MM.1S (cell line): ENCODE measurements at regions not wholly inside any gene's neighbourhood (a gene's known extent, or its start where the extent isn't known, plus 50 kb on each side); places are given as distances from the start of the nearest gene placed in this dataset.

ENCODE experiments used
- DNase-seq: peaks from one replicate; pipeline ENCODE4 v3.0.0-alpha.2; 2015
- H2AFZ ChIP-seq: fragments of 300-600 bp; sonication (generic); 2 replicates; pipeline ENCODE4 v1.6.0; 2016; ENCODE audit warnings: antibody characterized with exemption, low read length
- H3F3A ChIP-seq: fragments of 300-600 bp; sonication (generic); 2 replicates; pipeline ENCODE4 v1.6.1; 2016; ENCODE audit warnings: mild to moderate bottlenecking, antibody characterized with exemption, low read length, moderate library complexity, mixed read lengths; ENCODE audit not compliant: insufficient read depth
- H3K27ac ChIP-seq: fragments of 300-600 bp; sonication (generic); 2 replicates; pipeline ENCODE4 v1.5.1; 2016; ENCODE audit warnings: mild to moderate bottlenecking, low read length
- H3K27me3 ChIP-seq: fragments of 300-600 bp; sonication (generic); replicated peaks from 2 replicates; pipeline ENCODE4 v1.6.0; 2016; ENCODE audit warnings: low read length; ENCODE audit not compliant: insufficient read depth
- H3K36me3 ChIP-seq: fragments of 300-600 bp; sonication (generic); replicated peaks from 2 replicates; pipeline ENCODE4 v1.6.1; 2016; ENCODE audit warnings: mild to moderate bottlenecking, low read length, mixed read lengths; ENCODE audit not compliant: insufficient read depth
- H3K4me1 ChIP-seq: fragments of 300-600 bp; sonication (generic); 2 replicates; pipeline ENCODE4 v1.6.1; 2016; ENCODE audit warnings: low read length, mixed read lengths
- H3K4me2 ChIP-seq: fragments of 300-600 bp; sonication (generic); 2 replicates; pipeline ENCODE4 v1.6.0; 2016; ENCODE audit warnings: low read depth, low read length
- H3K4me3 ChIP-seq: fragments of 300-600 bp; sonication (generic); 2 replicates; pipeline ENCODE4 v1.5.1; 2016; ENCODE audit warnings: low read length, mixed read lengths
- H3K79me2 ChIP-seq: fragments of 300-600 bp; sonication (generic); 2 replicates; pipeline ENCODE4 v1.6.1; 2016; ENCODE audit warnings: mixed run types, low read length, mixed read lengths
- H3K9ac ChIP-seq: fragments of 300-600 bp; sonication (generic); 2 replicates; pipeline ENCODE4 v1.6.1; 2016; ENCODE audit warnings: low read length, mixed read lengths
- H3K9me2 ChIP-seq: fragments of 300-600 bp; sonication (generic); replicated peaks from 2 replicates; pipeline ENCODE4 v1.6.1; 2016; ENCODE audit warnings: mild to moderate bottlenecking, low read length, mixed read lengths; ENCODE audit not compliant: insufficient read depth
- H3K9me3 ChIP-seq: fragments of 300-600 bp; sonication (generic); replicated peaks from 2 replicates; pipeline ENCODE4 v1.6.1; 2016; ENCODE audit warnings: mild to moderate bottlenecking, low read length, mixed read lengths; ENCODE audit not compliant: insufficient read depth
- H4K20me1 ChIP-seq: fragments of 300-600 bp; sonication (generic); 2 replicates; pipeline ENCODE4 v1.6.1; 2016; ENCODE audit warnings: mild to moderate bottlenecking, low read length, moderate library complexity, mixed read lengths; ENCODE audit not compliant: insufficient read depth
- EZH2 ChIP-seq: fragments of 300-600 bp; sonication (generic); optimal IDR thresholded peaks from 2 replicates; pipeline ENCODE3; 2017; ENCODE audit warnings: low read depth, mild to moderate bottlenecking, antibody characterized with exemption, low read length, mixed read lengths
- EZH2phosphoT487 ChIP-seq: fragments of 300-600 bp; sonication (generic); IDR thresholded peaks from 2 replicates; pipeline ENCODE4 v1.6.1; 2018; ENCODE audit warnings: antibody characterized with exemption, low read length
- TF ChIP-seq, protein P1 (sequence below): fragments of 300-600 bp; sonication (generic); IDR thresholded peaks from 2 replicates; pipeline ENCODE4 v1.5.1; 2016; ENCODE audit warnings: antibody characterized with exemption, low read length, mixed read lengths

DNA sequence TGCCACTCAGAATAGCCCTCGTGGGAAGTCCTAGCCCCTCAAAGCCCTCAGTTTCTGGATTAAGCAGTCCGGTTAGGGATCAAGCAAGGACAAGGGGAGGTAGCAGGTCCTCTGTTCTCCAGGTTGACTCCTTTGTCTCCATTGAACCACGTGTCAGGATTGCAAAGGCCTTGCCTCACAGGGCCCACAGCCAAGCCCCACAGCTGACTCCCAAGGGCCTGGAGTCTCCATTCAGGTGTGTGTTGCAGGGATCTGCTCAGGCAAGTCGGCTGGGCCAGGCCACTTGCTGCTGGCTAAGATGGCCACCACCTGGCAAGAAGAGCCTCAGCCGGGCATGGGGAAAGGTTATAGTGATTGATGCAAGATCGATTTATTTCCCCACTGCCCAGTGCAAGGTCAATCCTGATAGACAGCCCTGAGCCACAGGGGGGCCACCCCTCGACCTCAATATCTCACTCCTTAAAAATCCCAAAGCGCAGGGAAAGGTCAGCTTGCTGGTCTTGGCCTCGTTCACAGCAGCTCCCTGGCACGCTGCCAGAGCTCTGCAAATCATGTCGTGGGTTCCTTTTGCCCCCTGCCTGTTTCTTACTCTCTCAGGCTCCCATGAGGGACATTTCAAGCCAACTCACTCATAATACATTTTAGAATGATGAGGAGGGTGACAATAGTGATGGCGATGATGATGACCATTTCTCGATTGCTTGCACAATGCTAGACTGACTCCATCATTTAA, 75.9 kb downstream of the EDN3 start:
- no peak for DNase-seq
- no peak overlapping the region for H3K4me3 ChIP-seq
- TF ChIP-seq EZH2phosphoT487 (no peak), EZH2 (no peak)
- TF ChIP-seq, protein P1, sequence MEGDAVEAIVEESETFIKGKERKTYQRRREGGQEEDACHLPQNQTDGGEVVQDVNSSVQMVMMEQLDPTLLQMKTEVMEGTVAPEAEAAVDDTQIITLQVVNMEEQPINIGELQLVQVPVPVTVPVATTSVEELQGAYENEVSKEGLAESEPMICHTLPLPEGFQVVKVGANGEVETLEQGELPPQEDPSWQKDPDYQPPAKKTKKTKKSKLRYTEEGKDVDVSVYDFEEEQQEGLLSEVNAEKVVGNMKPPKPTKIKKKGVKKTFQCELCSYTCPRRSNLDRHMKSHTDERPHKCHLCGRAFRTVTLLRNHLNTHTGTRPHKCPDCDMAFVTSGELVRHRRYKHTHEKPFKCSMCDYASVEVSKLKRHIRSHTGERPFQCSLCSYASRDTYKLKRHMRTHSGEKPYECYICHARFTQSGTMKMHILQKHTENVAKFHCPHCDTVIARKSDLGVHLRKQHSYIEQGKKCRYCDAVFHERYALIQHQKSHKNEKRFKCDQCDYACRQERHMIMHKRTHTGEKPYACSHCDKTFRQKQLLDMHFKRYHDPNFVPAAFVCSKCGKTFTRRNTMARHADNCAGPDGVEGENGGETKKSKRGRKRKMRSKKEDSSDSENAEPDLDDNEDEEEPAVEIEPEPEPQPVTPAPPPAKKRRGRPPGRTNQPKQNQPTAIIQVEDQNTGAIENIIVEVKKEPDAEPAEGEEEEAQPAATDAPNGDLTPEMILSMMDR: no peak
- no peak overlapping the region for H3K4me2 ChIP-seq
- H2AFZ ChIP-seq: no peak overlapping the region
- H3F3A ChIP-seq: no peaks in the 10 kb centered on the region
- no peaks in the 10 kb centered on the region for H3K4me1 ChIP-seq
- H3K36me3 ChIP-seq: no peaks in the 10 kb centered on the region
- no peaks in the 10 kb centered on the region for H4K20me1 ChIP-seq
- H3K79me2 ChIP-seq: no peaks in the 10 kb centered on the region
- H3K9me3 ChIP-seq: no peaks in the 10 kb centered on the region
- no peaks in the 10 kb centered on the region for H3K9me2 ChIP-seq
- H3K27me3 ChIP-seq: peaks cover 80% of the 10 kb centered on the region
- H3K27ac ChIP-seq: no peak overlapping the region
- no peak overlapping the region for H3K9ac ChIP-seq

DNA sequence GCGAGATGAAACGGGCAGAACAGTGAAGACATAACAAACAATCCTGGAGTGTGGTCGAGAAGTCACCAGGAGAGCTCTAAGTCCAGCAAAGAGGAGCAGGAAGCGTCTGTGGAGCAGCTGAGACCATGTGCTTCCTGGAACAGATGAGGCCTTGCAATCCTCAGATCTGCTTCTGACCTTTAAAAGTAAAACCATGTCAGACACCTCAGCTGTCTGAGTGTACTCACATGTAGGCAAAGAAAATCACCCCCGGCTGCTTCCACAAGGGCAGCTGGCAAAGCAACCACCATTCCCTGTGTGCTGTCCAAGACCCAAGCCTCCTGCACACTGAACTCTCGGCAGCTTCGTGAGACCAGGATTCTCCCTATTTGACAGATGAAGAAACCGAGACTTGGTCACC, 76.6 kb downstream of the EDN3 start:
- Histone ChIP-seq H4K20me1 (no peaks in the 10 kb centered on the region), H2AFZ (no peak overlapping the region), H3K9me2 (no peaks in the 10 kb centered on the region), H3K9ac (no peak overlapping the region), H3K4me2 (no peak overlapping the region), H3K79me2 (no peaks in the 10 kb centered on the region), H3K9me3 (no peaks in the 10 kb centered on the region), H3K4me3 (no peak overlapping the region), H3K36me3 (no peaks in the 10 kb centered on the region), H3K27me3 (peaks cover 80% of the 10 kb centered on the region), H3K27ac (no peak overlapping the region), H3K4me1 (no peaks in the 10 kb centered on the region), H3F3A (no peaks in the 10 kb centered on the region)
- TF ChIP-seq, protein P1: no peak
- TF ChIP-seq EZH2phosphoT487: no peak
- TF ChIP-seq EZH2: no peak
- no peak for DNase-seq

DNA sequence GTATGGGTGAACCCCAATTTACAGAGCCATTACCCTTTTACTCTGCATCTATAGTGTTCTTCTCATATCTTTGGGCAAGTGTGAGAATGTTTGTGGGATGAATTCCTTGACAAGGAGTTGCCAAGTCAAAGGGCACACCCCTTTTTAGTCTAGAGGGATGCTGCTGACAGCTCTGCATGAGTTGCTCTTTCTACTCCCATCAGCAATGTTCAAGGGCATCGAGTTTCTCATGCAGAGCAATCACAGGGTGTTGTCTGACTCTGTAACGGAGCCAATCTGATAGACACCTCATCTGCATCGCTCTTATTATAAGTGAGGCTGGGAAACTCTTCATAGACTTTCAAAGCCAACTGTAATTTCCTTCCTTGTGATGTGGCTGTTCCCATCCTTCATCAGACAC, 77.4 kb downstream of the EDN3 start:
- H3K79me2 ChIP-seq: no peaks in the 10 kb centered on the region
- no peak overlapping the region for H3K4me2 ChIP-seq
- no peak overlapping the region for H3K9ac ChIP-seq
- no peaks in the 10 kb centered on the region for H3K36me3 ChIP-seq
- no peaks in the 10 kb centered on the region for H3F3A ChIP-seq
- no peaks in the 10 kb centered on the region for H3K4me1 ChIP-seq
- TF ChIP-seq EZH2phosphoT487 (no peak), EZH2 (no peak)
- TF ChIP-seq, protein P1: no peak
- no peak for DNase-seq
- H3K27me3 ChIP-seq: peaks cover 80% of the 10 kb centered on the region
- no peaks in the 10 kb centered on the region for H4K20me1 ChIP-seq
- no peak overlapping the region for H3K27ac ChIP-seq
- no peak overlapping the region for H3K4me3 ChIP-seq
- no peak overlapping the region for H2AFZ ChIP-seq
- H3K9me2 ChIP-seq: no peaks in the 10 kb centered on the region
- H3K9me3 ChIP-seq: no peaks in the 10 kb centered on the region
